ENCODE measurements at regions not wholly inside any gene's neighbourhood (a gene's known extent, or its start where the extent isn't known, plus 50 kb on each side); places are given as distances from the start of the nearest gene placed in this dataset.

DNA sequence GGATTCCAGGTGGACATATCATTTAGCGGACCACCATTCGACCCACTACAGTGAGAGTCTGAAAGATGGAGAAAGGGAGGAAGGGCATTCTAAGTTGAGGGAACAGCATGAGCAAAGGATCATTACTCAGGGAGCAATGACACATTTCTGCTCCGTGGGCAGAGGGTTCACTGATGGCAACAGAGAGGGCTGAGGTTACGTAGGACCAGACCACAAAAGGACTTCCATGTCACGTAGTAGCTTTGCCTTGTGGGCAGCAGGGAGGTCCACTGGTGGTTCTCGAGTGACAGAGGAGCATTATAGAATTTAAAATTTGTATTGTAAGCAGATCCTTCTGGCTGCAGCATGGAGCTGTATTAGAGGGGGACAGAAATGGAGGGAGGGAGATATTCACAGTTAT is 109.7 kb upstream of the NAV2 start:
- no peak for DNase-seq (ENCODE audit: low spot score in 2 of 2)
- H3K4me3 ChIP-seq (ENCODE audit: low read depth, poor library complexity, severe bottlenecking) = no peak overlapping the region
- TF ChIP-seq, protein P1, sequence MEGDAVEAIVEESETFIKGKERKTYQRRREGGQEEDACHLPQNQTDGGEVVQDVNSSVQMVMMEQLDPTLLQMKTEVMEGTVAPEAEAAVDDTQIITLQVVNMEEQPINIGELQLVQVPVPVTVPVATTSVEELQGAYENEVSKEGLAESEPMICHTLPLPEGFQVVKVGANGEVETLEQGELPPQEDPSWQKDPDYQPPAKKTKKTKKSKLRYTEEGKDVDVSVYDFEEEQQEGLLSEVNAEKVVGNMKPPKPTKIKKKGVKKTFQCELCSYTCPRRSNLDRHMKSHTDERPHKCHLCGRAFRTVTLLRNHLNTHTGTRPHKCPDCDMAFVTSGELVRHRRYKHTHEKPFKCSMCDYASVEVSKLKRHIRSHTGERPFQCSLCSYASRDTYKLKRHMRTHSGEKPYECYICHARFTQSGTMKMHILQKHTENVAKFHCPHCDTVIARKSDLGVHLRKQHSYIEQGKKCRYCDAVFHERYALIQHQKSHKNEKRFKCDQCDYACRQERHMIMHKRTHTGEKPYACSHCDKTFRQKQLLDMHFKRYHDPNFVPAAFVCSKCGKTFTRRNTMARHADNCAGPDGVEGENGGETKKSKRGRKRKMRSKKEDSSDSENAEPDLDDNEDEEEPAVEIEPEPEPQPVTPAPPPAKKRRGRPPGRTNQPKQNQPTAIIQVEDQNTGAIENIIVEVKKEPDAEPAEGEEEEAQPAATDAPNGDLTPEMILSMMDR (IDR thresholded peaks at IDR 0.05) = no peak
- no peak for TF ChIP-seq POLR2A (IDR thresholded peaks at IDR 0.05)
- intact Hi-C loops (cut with DNase I; ENCODE audit: low total_unique reads) = no loop called here
- 86 to 91% methylated on average over 6 of the region's 6 CpGs for WGBS, 2 donors

DNA sequence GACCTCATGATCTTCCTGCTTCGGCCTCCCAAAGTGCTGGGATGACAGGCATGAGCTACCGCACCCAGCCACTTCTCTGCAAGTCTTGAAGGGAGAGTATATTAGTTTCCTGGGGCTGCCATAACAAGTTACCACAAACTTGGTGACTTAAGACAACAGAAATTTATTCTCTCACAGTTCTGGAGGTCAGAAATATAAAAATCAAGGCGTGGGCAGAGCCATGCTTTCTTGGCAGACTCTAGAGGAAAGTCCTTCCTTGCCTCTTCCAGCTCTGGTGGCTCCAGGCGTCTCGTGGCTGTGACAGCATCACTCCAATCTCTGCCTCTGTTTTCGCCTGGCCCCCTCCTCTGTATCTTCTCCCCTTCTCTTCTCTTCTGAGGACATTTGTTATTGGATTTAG is 110.2 kb upstream of the NAV2 start:
- no peak for TF ChIP-seq POLR2A (IDR thresholded peaks at IDR 0.05)
- TF ChIP-seq, protein P1 (IDR thresholded peaks at IDR 0.05) = no peak
- 53 to 66% methylated on average over 6 of the region's 6 CpGs for WGBS, 2 donors
- DNase-seq (ENCODE audit: low spot score in 2 of 2) = no peak
- intact Hi-C loops (cut with DNase I; ENCODE audit: low total_unique reads) = no loop called here
- H3K4me3 ChIP-seq (ENCODE audit: low read depth, poor library complexity, severe bottlenecking) = no peak overlapping the region

DNA sequence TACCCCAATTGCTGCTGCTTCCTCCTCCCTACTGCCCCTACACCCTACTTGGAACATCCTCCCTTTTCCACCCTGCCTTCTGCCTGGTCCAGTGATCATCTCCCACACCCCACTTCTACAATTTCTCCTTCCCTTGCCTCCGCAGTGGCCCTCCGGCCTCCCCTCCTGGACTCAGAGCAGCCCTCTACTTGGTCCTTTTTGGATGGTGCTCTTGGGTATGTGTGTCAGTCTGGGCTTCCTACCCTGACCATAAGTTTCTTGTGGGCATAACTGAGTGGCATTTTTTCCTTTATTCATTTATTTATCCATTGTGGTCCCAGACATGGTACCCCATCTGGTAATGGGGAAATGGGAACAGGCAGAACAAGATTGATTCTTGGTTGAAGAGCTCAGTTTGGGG is 111.4 kb upstream of the NAV2 start:
- intact Hi-C loops (cut with DNase I; ENCODE audit: low total_unique reads) = no loop called here
- H3K4me3 ChIP-seq (ENCODE audit: low read depth, poor library complexity, severe bottlenecking) = no peak overlapping the region
- TF ChIP-seq, protein P1 (IDR thresholded peaks at IDR 0.05) = no peak
- no peak for TF ChIP-seq POLR2A (IDR thresholded peaks at IDR 0.05)
- DNase-seq (ENCODE audit: low spot score in 2 of 2) = no peak
- 98% methylated on average over 2 of the region's 2 CpGs for WGBS, 2 donors

DNA sequence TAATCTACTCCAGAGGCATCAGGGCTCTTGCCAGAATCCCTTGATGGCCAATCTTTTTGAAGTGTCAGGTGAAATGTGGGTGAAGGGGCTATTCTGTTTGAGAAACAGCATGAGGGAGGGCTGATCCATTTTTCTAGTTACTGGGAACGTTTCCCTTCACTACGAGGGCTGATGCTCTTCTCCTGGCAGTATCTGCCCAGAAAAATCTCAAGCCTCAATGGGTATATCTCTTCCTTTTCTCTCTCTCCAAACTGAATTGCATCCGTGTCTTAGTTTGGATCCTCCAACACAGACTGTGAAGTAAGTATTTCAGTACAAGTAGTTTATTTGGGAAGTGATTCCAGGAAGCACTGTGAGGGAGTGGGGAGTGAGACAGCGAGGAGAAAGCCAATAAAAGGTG is 113.0 kb upstream of the NAV2 start:
- TF ChIP-seq POLR2A (IDR thresholded peaks at IDR 0.05) = no peak
- TF ChIP-seq, protein P1 (IDR thresholded peaks at IDR 0.05) = no peak
- 77 to 82% methylated on average over 4 of the region's 4 CpGs for WGBS, 2 donors
- intact Hi-C loops (cut with DNase I; ENCODE audit: low total_unique reads) = no loop called here
- no peak for DNase-seq (ENCODE audit: low spot score in 2 of 2)
- H3K4me3 ChIP-seq (ENCODE audit: low read depth, poor library complexity, severe bottlenecking) = no peak overlapping the region

DNA sequence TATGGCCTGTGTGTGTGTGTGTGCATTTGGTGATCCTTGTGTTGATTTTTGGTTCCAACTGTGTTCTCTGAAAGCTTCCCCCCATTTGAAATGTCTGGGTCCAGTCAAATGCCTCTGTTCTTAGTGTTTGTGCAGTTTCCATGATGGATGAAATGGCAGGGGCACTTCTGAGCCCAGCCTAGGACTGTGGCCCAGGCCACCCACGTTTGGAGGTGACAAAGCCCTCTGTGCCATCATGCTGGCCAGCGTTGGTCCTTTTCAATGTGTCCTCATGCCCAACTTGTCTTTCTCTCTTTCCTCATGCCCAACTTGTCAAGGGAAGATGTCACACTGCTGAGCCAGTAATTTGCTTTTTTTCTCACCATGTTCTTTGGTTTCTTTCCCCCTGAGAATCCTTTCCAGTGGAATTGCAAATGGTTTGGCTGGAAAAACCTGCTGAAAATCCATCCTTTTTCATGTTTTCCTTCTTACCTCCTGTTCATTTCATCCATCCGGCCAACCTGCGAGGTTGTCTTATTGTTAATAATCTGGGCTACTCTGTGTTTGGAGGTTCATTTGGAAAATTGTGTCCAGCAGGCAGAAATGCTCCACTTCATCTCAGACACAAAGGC is 113.7 kb upstream of the NAV2 start:
- 84 to 88% methylated on average over 4 of the region's 4 CpGs for WGBS, 2 donors
- TF ChIP-seq, protein P1 (IDR thresholded peaks at IDR 0.05) = no peak
- TF ChIP-seq POLR2A (IDR thresholded peaks at IDR 0.05) = no peak
- DNase-seq (ENCODE audit: low spot score in 2 of 2) = peak in 1 of 2 donors; percentile 43
- intact Hi-C loops (cut with DNase I; ENCODE audit: low total_unique reads) = no loop called here
- no peak overlapping the region for H3K4me3 ChIP-seq (ENCODE audit: low read depth, poor library complexity, severe bottlenecking)

DNA sequence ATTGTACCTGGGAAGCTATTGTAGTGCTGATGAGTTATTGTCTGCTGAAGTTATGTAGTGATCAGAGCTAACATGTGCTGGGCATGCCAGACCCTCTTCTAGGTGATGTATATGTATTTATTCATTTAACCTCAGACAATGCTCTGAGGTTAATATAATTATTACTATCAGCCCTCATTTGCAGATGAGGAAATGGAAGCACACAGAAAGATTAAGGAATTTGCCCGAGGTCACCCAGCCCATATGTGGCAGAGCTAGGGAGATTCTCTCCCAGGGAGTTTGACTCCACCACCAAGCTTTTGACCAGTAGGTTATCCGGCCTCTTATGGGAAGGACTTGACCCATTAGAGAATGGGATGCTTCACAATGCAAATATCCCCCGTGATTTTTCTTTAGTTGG is 114.2 kb upstream of the NAV2 start:
- intact Hi-C loops (cut with DNase I; ENCODE audit: low total_unique reads) = no loop called here
- TF ChIP-seq POLR2A (IDR thresholded peaks at IDR 0.05) = no peak
- TF ChIP-seq, protein P1 (IDR thresholded peaks at IDR 0.05) = no peak
- H3K4me3 ChIP-seq (ENCODE audit: low read depth, poor library complexity, severe bottlenecking) = no peak overlapping the region
- 61 to 63% methylated on average over 3 of the region's 3 CpGs for WGBS, 2 donors
- DNase-seq (ENCODE audit: low spot score in 2 of 2) = no peak
